B cell (primary cell): ENCODE measurements at regions not wholly inside any gene's neighbourhood (a gene's known extent, or its start where the extent isn't known, plus 50 kb on each side); places are given as distances from the start of the nearest gene placed in this dataset.
"Not testable (repeated sequence)": the region's sequence is repeated elsewhere in the genome, so short reads cannot be mapped to it uniquely, and the experiment has no call there.

Experiments used
- ATAC-seq: fragments of 200-7000 bp; cut with Tn5 transposase; one replicate; pipeline ENCODE4 v1.10.0; 2021; ENCODE audit warnings: low read depth, mild to moderate bottlenecking, moderate number of reproducible peaks, moderate library complexity
- CTCF ChIA-PET: fragments of 350-600 bp; sonication (Branson Sonifier 250); formaldehyde crosslinking; loops from one replicate; lab custom pipeline; 2021; ENCODE audit warnings: antibody characterized with exemption, inconsistent platforms; lab: Charles Lee
- POLR2A ChIA-PET: fragments of 350-600 bp; sonication (Branson Sonifier 250); formaldehyde crosslinking; loops from one replicate; lab custom pipeline; 2021; ENCODE audit warnings: antibody characterized with exemption; lab: Charles Lee
- DNase-seq: peaks from one replicate; pipeline ENCODE4 v3.0.0; 2013
- H2AFZ ChIP-seq: 2 replicates; pipeline ENCODE4 v1.6.1; 2012; ENCODE audit warnings: mild to moderate bottlenecking, low read depth, low read length; ENCODE audit not compliant: insufficient read depth, poor library complexity, severe bottlenecking
- H3K27ac ChIP-seq, 2 donors: 1 replicate in 1 of 2; 2 replicates in 1 of 2; pipeline ENCODE4 v1.5.1; 2012 to 2013; ENCODE audit warnings: low read length in 2 of 2, mild to moderate bottlenecking in 2 of 2, moderate library complexity in 1 of 2
- H3K27me3 ChIP-seq, 4 experiments: fragments of 200-600 bp in 1 of 4; sonication (generic) in 1 of 4; replicated peaks in 1 of 4; 1 replicate in 2 of 4; 2 replicates in 2 of 4; pipeline versions ENCODE4 v1.6.1 to v1.7.0; 2013 to 2016; ENCODE audit warnings: low read length in 3 of 4, mild to moderate bottlenecking in 2 of 4, mixed read lengths in 1 of 4, moderate library complexity in 1 of 4; ENCODE audit not compliant: insufficient read depth in 4 of 4, control insufficient read depth in 3 of 4; ENCODE audit errors: control extremely low read depth in 1 of 4
- H3K36me3 ChIP-seq, 2 experiments: replicated peaks in 1 of 2; 1 replicate in 1 of 2; 2 replicates in 1 of 2; pipeline versions ENCODE4 v1.6.1 to v1.7.1; 2013; ENCODE audit warnings: low read length in 1 of 2; ENCODE audit not compliant: insufficient read depth in 2 of 2, control insufficient read depth in 1 of 2; ENCODE audit errors: control extremely low read depth in 1 of 2, extremely low read depth in 1 of 2
- H3K4me1 ChIP-seq, 2 donors: fragments of 200-600 bp in 1 of 2; sonication (generic) in 1 of 2; 1 replicate in 1 of 2; 2 replicates in 1 of 2; pipeline versions ENCODE4 v1.5.1 to v1.6.1; 2013 to 2017; ENCODE audit warnings: low read length in 2 of 2; ENCODE audit not compliant: control insufficient read depth in 2 of 2, insufficient read depth in 2 of 2
- H3K4me2 ChIP-seq: replicated peaks from 2 replicates; pipeline ENCODE3; 2012; ENCODE audit warnings: mild to moderate bottlenecking, low read depth, low read length; ENCODE audit not compliant: poor library complexity, severe bottlenecking
- H3K4me3 ChIP-seq, 5 experiments: fragments of 200-600 bp in 1 of 5; sonication (generic) in 1 of 5; 1 replicate in 3 of 5; 2 replicates in 2 of 5; pipeline versions ENCODE4 v1.5.1 to v1.7.0; 2011 to 2016; ENCODE audit warnings: low read length in 4 of 5, mild to moderate bottlenecking in 4 of 5, low read depth in 2 of 5, control low read depth in 1 of 5, moderate library complexity in 1 of 5; ENCODE audit not compliant: insufficient read depth in 1 of 5; ENCODE audit errors: control extremely low read depth in 1 of 5, extremely low read depth in 1 of 5
- H3K79me2 ChIP-seq: fragments of 200-600 bp; sonication (generic); one replicate; pipeline ENCODE4 v1.6.0; 2016; ENCODE audit warnings: low read length; ENCODE audit not compliant: control insufficient read depth, insufficient read depth
- H3K9ac ChIP-seq: fragments of 200-600 bp; sonication (generic); 2 replicates; pipeline ENCODE4 v1.6.1; 2017; ENCODE audit warnings: mild to moderate bottlenecking, low read length, moderate library complexity
- H3K9me3 ChIP-seq, 3 donors: one replicate each; pipeline versions ENCODE4 v1.6.1 to v1.7.1; 2013; ENCODE audit warnings: low read length in 2 of 3; ENCODE audit not compliant: control insufficient read depth in 2 of 3, insufficient read depth in 1 of 3; ENCODE audit errors: control extremely low read depth in 1 of 3
- H4K20me1 ChIP-seq: 2 replicates; pipeline ENCODE4 v1.6.0; 2012; ENCODE audit warnings: mild to moderate bottlenecking, low read length; ENCODE audit not compliant: insufficient read depth, control insufficient read depth, poor library complexity, severe bottlenecking
- H3K27ac Mint-ChIP-seq: one replicate; pipeline ENCODE4 v1.8.0; 2021; ENCODE audit warnings: mixed read lengths
- H3K27me3 Mint-ChIP-seq: one replicate; pipeline ENCODE4 v1.8.0; 2021; ENCODE audit warnings: mixed read lengths
- H3K4me1 Mint-ChIP-seq: one replicate; pipeline ENCODE4 v1.8.0; 2021; ENCODE audit warnings: mixed read lengths
- H3K4me3 Mint-ChIP-seq: one replicate; pipeline ENCODE4 v1.8.0; 2021; ENCODE audit warnings: mixed read lengths
- H3K9me3 Mint-ChIP-seq: one replicate; pipeline ENCODE4 v1.8.0; 2022; ENCODE audit warnings: mixed read lengths; ENCODE audit not compliant: insufficient read depth
- WGBS: methylation state at CpG from one replicate; pipeline ENCODE4 v1.1.5; 2013; ENCODE audit warnings: missing lambda C conversion rate; ENCODE audit not compliant: insufficient coverage; 5-methylcytosine and 5-hydroxymethylcytosine counted together
- intact Hi-C: fragments of 100-400 bp; cut with micrococcal nuclease; formaldehyde crosslinking; loops from one replicate; pipeline ENCODE4 v1.10.0; 2022

- H3K27me3 Mint-ChIP-seq, H4K20me1 ChIP-seq, H3K27me3 ChIP-seq, H3K27ac Mint-ChIP-seq, H3K79me2 ChIP-seq, H2AFZ ChIP-seq, H3K9ac ChIP-seq, H3K4me3 Mint-ChIP-seq, H3K4me2 ChIP-seq, H3K4me3 ChIP-seq, intact Hi-C loops, DNase-seq, H3K36me3 ChIP-seq, H3K9me3 Mint-ChIP-seq, CTCF ChIA-PET, POLR2A ChIA-PET, H3K27ac ChIP-seq, ATAC-seq: not testable (repeated sequence)
- peaks cover 0 to 21% (median 2%) of the 10 kb centered on the region in 3 donors for H3K9me3 ChIP-seq
- peaks cover 47% of the 10 kb centered on the region for H3K4me1 Mint-ChIP-seq
- WGBS: 94% methylated on average over 7 of the region's 8 CpGs
- H3K4me1 ChIP-seq: peaks cover 26 to 32% of the 10 kb centered on the region in 2 donors
These were observed 192.5 kb upstream of the SULF2 start for GRCh38 chr20:47977789-47978252.

GRCh38 chr20:47977017-47977788 lies 191.9 kb upstream of the SULF2 start:
- H3K27ac ChIP-seq, DNase-seq, H3K27ac Mint-ChIP-seq, H3K4me3 ChIP-seq, H2AFZ ChIP-seq, H3K79me2 ChIP-seq, H3K9me3 Mint-ChIP-seq, H4K20me1 ChIP-seq, H3K4me3 Mint-ChIP-seq, CTCF ChIA-PET, ATAC-seq, H3K36me3 ChIP-seq, H3K9ac ChIP-seq, H3K4me2 ChIP-seq, H3K27me3 ChIP-seq, intact Hi-C loops, POLR2A ChIA-PET, H3K27me3 Mint-ChIP-seq: not testable (repeated sequence)
- Histone ChIP-seq H3K4me1 (peaks cover 22 to 33% of the 10 kb centered on the region in 2 donors), H3K9me3 (peaks cover 0 to 21% (median 2%) of the 10 kb centered on the region in 3 donors)
- WGBS: 88% methylated on average over 12 of the region's 20 CpGs
- H3K4me1 Mint-ChIP-seq: peaks cover 45% of the 10 kb centered on the region
